ENCODE measurements at regions not wholly inside any gene's neighbourhood (a gene's known extent, or its start where the extent isn't known, plus 50 kb on each side); places are given as distances from the start of the nearest gene placed in this dataset.

GRCh38 chr21:36541721-36542139 lies 61.8 kb upstream of the CLDN14 start:
- no peak overlapping the region for H3K27ac ChIP-seq (ENCODE audit: insufficient read length, low read depth, low read length)
- H2BK5ac ChIP-seq (ENCODE audit: insufficient read length, low read length) = no peak overlapping the region
- no peaks in the 10 kb centered on the region for H3K27me3 ChIP-seq (ENCODE audit: insufficient read depth, low read length)
- no peak overlapping the region for H2AK5ac ChIP-seq (ENCODE audit: insufficient read length, low read length)
- H3K23me2 ChIP-seq (ENCODE audit: insufficient read length, low read depth, low read length, poor library complexity, severe bottlenecking) = no peaks in the 10 kb centered on the region
- no peak overlapping the region for H3K4me3 Mint-ChIP-seq
- no peak overlapping the region for H2BK15ac ChIP-seq (ENCODE audit: low read depth, low read length)
- DNase-seq = no peak
- no peaks in the 10 kb centered on the region for H3K79me2 ChIP-seq (ENCODE audit: insufficient read depth, low read length)
- H3K27me3 Mint-ChIP-seq (ENCODE audit: low read depth) = no peaks in the 10 kb centered on the region; the same call in none of the 2 replicates
- no peak overlapping the region for H3K9ac ChIP-seq (ENCODE audit: extremely low read depth, insufficient read length, low read length)
- H2BK20ac ChIP-seq (ENCODE audit: low read depth, low read length, poor library complexity, severe bottlenecking) = no peak overlapping the region
- no peak overlapping the region for H3T11ph ChIP-seq (ENCODE audit: low read length)
- H3K36me3 Mint-ChIP-seq (ENCODE audit: insufficient read depth in 1 of 3, low read depth in 3 of 3) = no peaks in the 10 kb centered on the region
- H4K8ac ChIP-seq (replicated peaks; ENCODE audit: insufficient read length, low read depth, low read length) = no peak overlapping the region
- TF ChIP-seq CTCF (conservative IDR thresholded peaks at IDR 0.05) = no peak
- no peak overlapping the region for H2AFZ ChIP-seq (ENCODE audit: low read length)
- no peak overlapping the region for H2BK12ac ChIP-seq (ENCODE audit: insufficient read length, low read depth, low read length)
- H3K18ac ChIP-seq (ENCODE audit: insufficient read length, low read depth, low read length) = no peak overlapping the region
- no peaks in the 10 kb centered on the region for H3K9me3 ChIP-seq (ENCODE audit: control insufficient read depth, low read depth, low read length)
- H2BK120ac ChIP-seq (ENCODE audit: low read depth, low read length, poor library complexity, severe bottlenecking) = no peak overlapping the region
- no CpG with 5 or more reads among the region's 6 CpGs for WGBS (ENCODE audit: extremely low coverage, insufficient read length, low lambda C conversion rate)
- no peak overlapping the region for H3K56ac ChIP-seq (ENCODE audit: insufficient read length, low read depth, low read length)
- H3K79me1 ChIP-seq (ENCODE audit: insufficient read depth, low read depth, low read length, poor library complexity, severe bottlenecking) = no peaks in the 10 kb centered on the region
- no peak overlapping the region for H3K4ac ChIP-seq (ENCODE audit: low read depth, low read length)
- H3K27ac Mint-ChIP-seq = no peak overlapping the region
- no peak overlapping the region for H3K4me2 ChIP-seq (ENCODE audit: insufficient read depth, insufficient read length, low read length)
- H3K4me1 Mint-ChIP-seq = peaks cover 16 to 20% of the 10 kb centered on the region in 2 experiments
- no peak overlapping the region for H4K5ac ChIP-seq (ENCODE audit: insufficient read length, low read depth, low read length)
- no peaks in the 10 kb centered on the region for H3K4me1 ChIP-seq (ENCODE audit: insufficient read depth, low read length)
- no peak overlapping the region for H3K23ac ChIP-seq (ENCODE audit: insufficient read length, low read depth, low read length)
- no peaks in the 10 kb centered on the region for H4K20me1 ChIP-seq (ENCODE audit: control insufficient read depth, insufficient read depth, insufficient read length)
- H4K91ac ChIP-seq (ENCODE audit: insufficient read length, low read depth, low read length) = no peak overlapping the region
- no peak overlapping the region for H3K14ac ChIP-seq (ENCODE audit: insufficient read depth, low read length)
- no peaks in the 10 kb centered on the region for H3K9me3 Mint-ChIP-seq
